ENCODE measurements at regions not wholly inside any gene's neighbourhood (a gene's known extent, or its start where the extent isn't known, plus 50 kb on each side); places are given as distances from the start of the nearest gene placed in this dataset.
A peak's percentile ranks its signal among the peaks of the same experiment; 100 is the strongest.

DNA sequence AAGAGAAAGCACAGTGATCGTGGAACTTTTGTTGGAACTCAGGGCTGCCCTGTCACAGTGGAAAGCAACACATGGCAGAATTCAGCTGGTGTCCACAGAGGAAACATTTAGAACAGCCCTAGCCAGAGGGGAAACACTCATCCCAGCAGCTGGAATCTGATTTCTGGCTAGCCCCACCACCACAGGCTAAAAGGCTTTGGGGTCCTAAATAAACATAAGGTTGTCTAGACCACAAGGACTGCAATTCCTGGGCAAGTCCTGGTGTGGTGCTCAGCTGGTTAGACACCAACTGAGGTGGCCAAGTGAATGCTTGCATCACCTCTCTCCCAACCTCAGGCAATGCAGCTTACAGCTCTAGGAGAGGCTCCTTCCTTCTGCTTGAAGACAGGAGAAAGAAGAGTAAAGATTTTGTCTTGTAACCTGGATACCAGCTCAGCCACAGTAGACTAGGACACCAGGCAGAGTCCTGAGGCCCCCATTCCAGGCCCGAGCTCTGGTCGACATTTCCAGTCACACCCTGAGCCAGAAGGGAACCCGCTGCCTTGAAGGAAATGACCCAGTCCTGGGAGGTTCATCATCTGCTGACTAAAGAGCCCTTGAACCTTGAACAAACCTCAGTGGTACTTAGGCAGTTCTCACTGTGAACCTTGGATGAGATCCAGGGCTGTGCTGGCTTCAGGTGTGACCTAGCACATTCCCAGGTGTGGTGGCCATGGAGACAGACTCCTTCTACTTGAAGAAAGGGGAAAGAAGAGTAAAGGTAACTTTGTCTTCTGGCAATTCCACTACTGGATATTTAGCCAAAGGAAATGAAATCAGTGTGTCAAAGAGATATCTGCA lies 85.4 kb upstream of the PLXNC1 start:
- DNase-seq (ENCODE audit: low read depth): no peak

DNA sequence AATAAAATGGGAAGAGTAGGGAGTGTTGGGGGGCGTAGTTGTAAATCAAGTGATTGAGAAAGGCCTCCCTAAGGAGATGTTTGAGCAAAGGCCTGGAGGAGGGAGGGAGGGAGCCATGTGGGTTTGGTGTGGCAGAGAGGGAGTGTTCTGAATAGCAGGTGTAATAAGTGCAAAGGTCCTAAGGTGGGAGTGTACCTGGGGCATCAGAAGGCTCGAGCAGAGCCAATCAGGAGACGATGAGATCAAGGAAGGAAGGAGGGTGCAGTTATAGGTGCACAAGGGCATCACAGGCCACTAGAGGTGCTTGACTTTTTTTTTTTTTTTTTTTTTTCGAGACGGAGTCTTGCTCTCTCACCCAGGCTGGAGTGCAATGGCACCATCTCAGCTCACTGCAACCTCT lies 77.9 kb upstream of the PLXNC1 start:
- no peak for DNase-seq (ENCODE audit: low read depth)

- DNase-seq (ENCODE audit: low read depth): no peak
Measured at GRCh38 chr12:94071258-94071657, 77.1 kb upstream of the PLXNC1 start.

DNA sequence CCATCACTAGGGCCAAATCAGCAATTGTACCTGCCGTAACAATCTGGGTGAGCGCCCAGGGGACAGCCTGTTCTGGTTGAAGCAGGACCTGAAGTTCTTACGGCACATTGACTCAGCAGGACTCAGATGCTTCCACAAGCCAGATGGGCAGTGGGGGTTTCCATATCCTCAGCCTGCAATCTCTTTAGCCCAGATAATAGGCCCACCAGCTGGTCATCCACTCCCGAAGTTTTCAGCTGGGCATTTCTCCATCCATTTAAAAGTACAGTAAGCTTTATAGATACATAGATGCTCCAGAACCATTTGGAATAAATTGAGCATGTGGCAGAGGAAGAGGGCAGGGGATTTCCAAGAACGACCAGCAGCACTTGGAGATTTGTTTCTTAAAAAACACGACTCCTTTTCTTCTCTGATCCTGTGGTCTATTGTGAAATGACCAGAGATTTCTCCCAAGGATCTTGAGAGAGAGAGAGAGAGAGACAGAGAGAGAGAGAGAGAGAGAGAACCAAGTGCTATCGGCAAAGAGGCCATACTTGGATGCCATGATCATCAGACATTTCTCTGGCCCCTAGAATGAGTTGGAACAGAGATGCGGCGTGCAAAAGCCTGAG lies 74.8 kb upstream of the PLXNC1 start:
- no peak for DNase-seq (ENCODE audit: low read depth)

GRCh38 chr12:94074216-94074979 lies 74.0 kb upstream of the PLXNC1 start:
- no peak for DNase-seq (ENCODE audit: low read depth)

- DNase-seq (ENCODE audit: low read depth): no peak
Measured at GRCh38 chr12:94074980-94075629, 73.3 kb upstream of the PLXNC1 start.

DNA sequence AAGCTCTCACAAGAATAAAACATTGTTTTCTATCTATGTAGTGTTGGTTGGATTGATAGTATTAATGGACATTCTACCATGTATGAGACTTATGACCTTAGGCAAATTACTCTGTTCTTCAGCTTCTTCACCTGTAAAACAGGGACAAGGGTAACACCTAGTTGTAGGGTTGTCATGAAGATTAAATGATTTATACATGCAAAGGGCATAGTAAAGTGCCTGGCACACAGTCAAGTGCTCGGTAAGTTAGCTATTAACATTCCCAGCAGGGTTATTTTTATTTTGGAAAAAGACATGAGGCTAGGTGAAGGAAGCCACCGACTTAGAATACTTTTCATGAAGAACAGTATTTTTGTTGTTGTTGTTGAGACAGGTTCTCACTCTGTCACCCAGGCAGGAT lies 71.2 kb upstream of the PLXNC1 start:
- DNase-seq (ENCODE audit: low read depth): no peak

- DNase-seq (ENCODE audit: low read depth): no peak
Measured at GRCh38 chr12:94078138-94078723, 70.1 kb upstream of the PLXNC1 start.

- no peak for DNase-seq (ENCODE audit: low read depth)
Measured at GRCh38 chr12:94078736-94079509, 69.5 kb upstream of the PLXNC1 start.

GRCh38 chr12:94079566-94080340 lies 68.6 kb upstream of the PLXNC1 start:
- DNase-seq (ENCODE audit: low read depth): no peak

DNA sequence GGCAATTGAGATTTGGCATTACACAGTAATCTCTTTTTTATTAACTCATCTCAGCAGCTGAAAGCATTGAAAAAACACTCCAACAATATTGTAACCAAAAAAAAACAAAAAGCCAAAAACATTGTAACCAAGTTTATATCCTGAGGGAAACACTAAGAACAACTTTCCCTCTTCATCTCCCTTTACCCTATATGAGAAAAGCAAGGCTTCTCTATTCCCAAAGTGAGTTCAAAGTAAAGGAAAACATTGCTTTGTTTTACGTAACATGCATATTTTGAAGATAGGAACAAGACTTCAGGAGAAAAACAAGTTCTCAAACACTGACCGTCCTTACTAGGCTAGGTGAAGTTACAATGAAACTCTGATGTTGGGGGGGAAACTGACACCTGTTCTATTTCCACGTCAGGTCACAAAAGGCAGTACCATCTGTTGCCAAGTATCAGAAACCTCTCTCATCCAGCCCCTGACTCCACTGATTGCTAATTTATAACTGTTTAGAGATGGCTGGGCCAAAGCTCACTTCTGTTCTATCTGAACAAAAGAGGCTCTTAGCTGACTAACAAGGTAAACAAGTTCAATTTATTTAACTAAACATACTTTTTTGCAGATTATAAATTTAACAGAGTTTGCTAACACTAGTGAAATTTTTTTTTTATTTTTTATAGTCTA lies 67.9 kb upstream of the PLXNC1 start:
- DNase-seq (ENCODE audit: low read depth): no peak

DNA sequence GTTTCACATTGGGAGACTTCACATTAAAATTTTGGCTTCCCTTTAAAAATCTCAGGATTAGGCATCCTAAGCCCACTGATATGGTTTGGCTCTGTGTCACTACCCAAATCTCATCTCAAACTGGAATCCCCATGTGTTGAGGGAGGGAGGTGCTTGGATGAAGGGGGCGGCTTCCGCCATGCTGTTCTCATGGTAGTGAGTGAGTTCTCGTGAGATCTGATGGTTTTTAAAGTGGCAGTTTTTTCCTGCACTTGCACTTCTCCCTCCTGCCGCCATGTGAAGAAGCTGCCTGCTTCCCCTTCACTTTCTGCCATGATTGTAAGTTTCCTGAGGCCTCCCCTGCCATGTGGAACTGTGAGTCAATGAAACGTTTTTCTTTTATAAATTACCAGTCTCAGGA lies 65.7 kb upstream of the PLXNC1 start:
- no peak for DNase-seq (ENCODE audit: low read depth)

GRCh38 chr12:94089891-94090290 lies 58.5 kb upstream of the PLXNC1 start:
- DNase-seq (ENCODE audit: low read depth): peak; percentile 63

- DNase-seq (ENCODE audit: low read depth): no peak
Measured at GRCh38 chr12:94091624-94092023, 56.8 kb upstream of the PLXNC1 start.

DNA sequence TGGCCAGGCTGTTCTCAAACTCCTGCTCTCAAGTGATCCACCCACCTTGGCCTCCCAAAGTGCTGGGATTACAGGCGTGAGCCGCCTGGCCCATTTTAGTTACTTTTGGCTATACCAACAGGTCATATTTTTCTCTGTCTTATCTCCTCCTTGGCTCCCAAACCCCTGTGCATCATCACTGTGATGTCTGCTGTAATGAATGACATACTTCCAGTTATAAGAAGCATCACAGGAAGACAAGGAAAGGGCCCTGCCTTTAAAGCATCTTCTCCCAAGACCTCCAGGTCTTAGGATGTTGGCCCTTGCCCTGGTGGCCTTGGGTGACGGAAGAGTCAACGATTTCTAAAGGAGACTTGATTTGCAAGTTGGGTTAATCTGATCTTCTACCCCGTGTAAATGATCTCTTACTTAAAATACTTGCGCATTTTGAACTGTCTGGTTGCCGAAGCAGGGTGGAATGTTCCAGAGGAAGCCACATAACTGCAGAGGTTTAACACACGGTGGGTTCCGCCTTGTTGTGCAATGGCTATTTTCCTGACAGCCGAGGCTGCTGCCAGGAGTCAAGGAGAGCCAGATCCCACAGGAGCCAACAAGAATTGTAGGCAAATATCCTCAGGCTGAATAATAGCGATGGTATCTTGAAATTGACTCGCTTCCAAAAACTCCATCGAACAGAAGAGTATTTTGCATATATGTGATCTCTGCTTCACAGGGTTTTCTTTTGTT lies 55.7 kb upstream of the PLXNC1 start:
- DNase-seq (ENCODE audit: low read depth): no peak

DNA sequence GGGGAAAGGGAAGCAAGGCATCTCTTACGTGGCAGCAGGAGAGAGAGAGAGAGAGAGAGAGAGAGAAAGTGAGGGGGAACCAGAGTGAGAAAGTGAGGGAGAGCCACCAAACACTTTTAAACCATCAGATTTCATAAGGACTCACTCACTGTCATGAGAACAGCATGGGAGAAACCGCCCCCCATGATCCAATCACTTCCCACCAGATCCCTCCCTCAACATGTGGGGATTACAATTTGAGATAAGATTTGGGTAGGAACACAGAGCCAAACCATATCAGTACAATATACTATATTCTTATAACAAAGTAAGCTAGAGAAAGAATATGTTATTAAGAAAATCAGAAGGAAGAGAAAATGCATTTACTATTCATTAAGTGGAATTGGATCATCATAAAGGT lies 53.7 kb upstream of the PLXNC1 start:
- no peak for DNase-seq (ENCODE audit: low read depth)

- no peak for DNase-seq (ENCODE audit: low read depth)
Measured at GRCh38 chr12:94095618-94096017, 52.8 kb upstream of the PLXNC1 start.

- no peak for DNase-seq (ENCODE audit: low read depth)
Measured at GRCh38 chr12:94098466-94098865, 49.9 kb upstream of the PLXNC1 start.

All from CMK (cell line).